Medulla oblongata (tissue), 1 donor: ENCODE measurements at regions not wholly inside any gene's neighbourhood (a gene's known extent, or its start where the extent isn't known, plus 50 kb on each side); places are given as distances from the start of the nearest gene placed in this dataset.
"Not testable (repeated sequence)": the region's sequence is repeated elsewhere in the genome, so short reads cannot be mapped to it uniquely, and the experiment has no call there.

Experiments
- DNase-seq: peaks from one replicate; pipeline ENCODE4 v3.0.0-alpha.2; 2015; ENCODE audit errors: extremely low spot score

- not testable (repeated sequence) for DNase-seq
Measured at GRCh38 chr2:87315183-87315902, 293.7 kb upstream of the PLGLB1 start.

- DNase-seq: not testable (repeated sequence)
Measured at GRCh38 chr2:87317193-87317592, 295.5 kb upstream of the PLGLB1 start.

- not testable (repeated sequence) for DNase-seq
Measured at GRCh38 chr2:87318814-87319491, 297.3 kb upstream of the PLGLB1 start.

- DNase-seq: not testable (repeated sequence)
Measured at GRCh38 chr2:87319705-87320104, 298.1 kb upstream of the PLGLB1 start.

- DNase-seq: not testable (repeated sequence)
Measured at GRCh38 chr2:87321201-87321600, 299.6 kb upstream of the PLGLB1 start.

- not testable (repeated sequence) for DNase-seq
Measured at GRCh38 chr2:87324335-87325041, 302.8 kb upstream of the PLGLB1 start.

GRCh38 chr2:87325042-87325910 lies 303.6 kb upstream of the PLGLB1 start:
- not testable (repeated sequence) for DNase-seq

GRCh38 chr2:87325911-87326294 lies 304.3 kb upstream of the PLGLB1 start:
- not testable (repeated sequence) for DNase-seq

GRCh38 chr2:87326754-87327153 lies 305.1 kb upstream of the PLGLB1 start:
- not testable (repeated sequence) for DNase-seq

- not testable (repeated sequence) for DNase-seq
Measured at GRCh38 chr2:87327648-87328371, 306.2 kb upstream of the PLGLB1 start.

GRCh38 chr2:87329529-87329928 lies 307.9 kb upstream of the PLGLB1 start:
- not testable (repeated sequence) for DNase-seq

- DNase-seq: not testable (repeated sequence)
Measured at GRCh38 chr2:87330486-87330885, 308.8 kb upstream of the PLGLB1 start.

GRCh38 chr2:87331940-87332583 lies 310.4 kb upstream of the PLGLB1 start:
- not testable (repeated sequence) for DNase-seq

- DNase-seq: not testable (repeated sequence)
Measured at GRCh38 chr2:87334888-87335287, 313.2 kb upstream of the PLGLB1 start.

- DNase-seq: not testable (repeated sequence)
Measured at GRCh38 chr2:87338998-87339397, 317.4 kb upstream of the PLGLB1 start.

- DNase-seq: peak; percentile 27
Measured at GRCh38 chr2:87341601-87342014, 320.0 kb upstream of the PLGLB1 start.

GRCh38 chr2:87342175-87342574 lies 320.5 kb upstream of the PLGLB1 start:
- DNase-seq: not testable (repeated sequence)

- DNase-seq: not testable (repeated sequence)
Measured at GRCh38 chr2:87343347-87343746, 321.7 kb upstream of the PLGLB1 start.

- DNase-seq: not testable (repeated sequence)
Measured at GRCh38 chr2:87345283-87345682, 323.6 kb upstream of the PLGLB1 start.

GRCh38 chr2:87348556-87348955 lies 326.9 kb upstream of the PLGLB1 start:
- DNase-seq: not testable (repeated sequence)
